ENCODE measurements at regions not wholly inside any gene's neighbourhood (a gene's known extent, or its start where the extent isn't known, plus 50 kb on each side); places are given as distances from the start of the nearest gene placed in this dataset.

DNA sequence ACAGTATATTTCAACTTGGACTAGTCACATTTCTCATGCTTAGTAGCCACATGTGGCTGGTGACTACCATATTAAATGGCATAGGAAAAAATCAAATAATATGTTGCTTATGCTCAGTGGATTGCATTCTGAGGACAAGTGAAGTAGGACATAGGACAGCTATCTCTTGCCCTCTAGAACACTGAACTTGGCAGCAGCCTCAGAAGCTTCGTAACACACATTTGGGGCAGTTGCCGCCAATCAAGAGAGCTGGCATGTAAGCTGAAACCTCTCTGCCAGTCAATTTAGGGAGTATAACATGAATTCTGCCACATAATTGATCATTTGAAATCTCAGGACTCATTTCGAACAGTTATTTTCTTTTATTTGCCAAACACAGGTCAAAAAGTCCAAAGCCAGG is 505.5 kb downstream of the MAT2B start:
- no peak for TF ChIP-seq EZH2 (IDR thresholded peaks at IDR 0.05; ENCODE audit: borderline replicate concordance)
- TF ChIP-seq CTCF (IDR thresholded peaks at IDR 0.05; ENCODE audit: poor library complexity) = no peak

All from hepatocyte (in vitro differentiated cells).